NCI-H226 (cell line): ENCODE measurements at regions not wholly inside any gene's neighbourhood (a gene's known extent, or its start where the extent isn't known, plus 50 kb on each side); places are given as distances from the start of the nearest gene placed in this dataset.

Experiments used
- DNase-seq: peaks from one replicate; pipeline ENCODE4 v3.0.0-alpha.2; 2015

DNA sequence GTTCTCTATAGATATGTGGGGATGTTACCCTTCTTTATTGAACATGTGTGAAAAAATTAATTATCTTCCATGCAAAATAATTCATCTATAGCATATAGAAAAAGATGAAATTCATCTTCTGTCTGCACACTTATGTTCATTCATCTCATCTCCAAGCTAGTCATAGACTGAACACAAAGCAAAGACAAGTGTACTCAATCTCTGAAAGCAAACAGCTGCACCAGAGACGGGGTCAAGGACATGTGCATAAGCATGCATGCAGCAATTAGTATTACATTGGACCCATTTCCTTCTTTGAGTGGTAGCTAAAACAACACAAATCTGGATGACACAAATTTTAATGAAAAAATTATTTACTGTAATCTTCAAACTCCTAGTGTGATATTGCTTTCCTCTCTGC, 547.0 kb upstream of the COX7C start:
- DNase-seq, result no peak

GRCh38 chr5:86074297-86074696, 543.4 kb upstream of the COX7C start:
- DNase-seq, result no peak

DNA sequence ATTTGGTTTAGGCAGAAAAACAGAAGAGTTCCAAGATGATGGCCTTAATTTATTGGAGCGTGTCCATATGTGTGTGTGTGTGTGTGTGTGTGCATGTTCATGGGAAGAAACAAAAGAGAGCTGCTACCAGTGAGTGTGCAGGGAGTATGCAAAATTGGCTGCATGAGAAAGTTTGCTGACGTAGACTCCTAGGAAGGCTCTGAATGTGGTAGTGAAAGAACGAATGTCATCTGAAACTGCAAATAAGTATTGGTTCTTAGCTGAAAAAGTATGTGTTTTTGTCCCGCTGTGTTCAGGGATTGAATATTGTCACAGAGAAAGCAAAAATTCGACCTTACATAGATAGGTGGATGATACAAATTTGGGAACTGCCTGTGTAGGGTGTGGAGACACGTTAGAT, 542.6 kb upstream of the COX7C start:
- DNase-seq, result no peak

DNA sequence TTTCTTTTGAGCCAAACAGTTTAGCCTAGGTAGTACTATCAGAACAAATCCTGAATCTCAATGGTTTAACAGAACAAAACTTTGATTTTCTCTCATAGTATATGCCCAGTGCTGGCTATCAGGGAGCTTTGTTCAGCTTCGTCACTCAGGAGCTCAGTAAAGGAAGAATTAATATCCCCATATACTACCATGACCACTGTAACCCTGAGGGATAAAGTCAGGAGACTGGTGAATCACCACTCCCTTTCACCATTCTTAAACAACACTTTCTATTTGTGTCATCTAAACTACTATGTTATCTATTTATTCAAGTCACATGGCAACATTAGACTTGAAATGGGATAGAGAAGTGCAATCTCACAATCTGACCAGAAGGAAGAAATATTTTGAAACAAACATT, 522.6 kb upstream of the COX7C start:
- DNase-seq, result no peak

DNA sequence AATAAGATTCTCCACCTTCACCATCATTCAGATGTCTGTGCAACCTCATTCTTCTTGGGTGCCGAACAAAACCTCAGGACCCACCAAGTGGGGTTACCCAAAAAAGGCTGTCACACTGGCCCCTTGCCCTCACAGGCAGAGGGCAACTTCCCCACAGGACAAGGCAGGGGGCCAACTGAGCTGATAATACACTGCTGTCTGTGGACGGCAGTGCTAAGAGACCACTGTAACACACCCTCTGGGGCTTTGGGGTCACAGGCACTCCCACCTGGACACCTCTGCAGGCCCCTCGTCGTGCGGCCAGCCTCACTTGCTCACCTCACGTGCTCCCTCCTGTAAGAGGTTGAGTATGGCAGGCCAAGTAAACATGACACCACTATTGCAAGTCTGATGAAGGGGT, 515.8 kb upstream of the COX7C start:
- no peak for DNase-seq

DNA sequence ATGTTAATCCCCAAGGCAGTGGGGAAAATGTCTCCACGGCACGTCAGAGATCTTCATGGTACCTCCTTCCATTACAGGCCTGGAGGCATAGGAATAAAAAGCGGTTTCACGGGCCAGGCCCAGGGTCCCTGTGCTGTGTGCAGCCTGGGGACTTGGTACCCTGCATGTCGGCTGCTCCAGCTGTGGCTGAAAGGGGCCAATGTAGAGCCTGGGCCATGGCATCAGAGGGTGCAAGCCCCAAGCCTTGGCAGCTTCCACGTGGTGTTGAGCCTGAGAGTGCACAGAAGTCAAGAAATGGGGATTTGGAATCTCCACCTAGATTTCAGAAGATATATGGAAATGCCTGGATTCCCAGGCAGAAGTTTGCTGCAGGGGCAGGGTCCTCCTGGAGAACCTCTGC, 508.9 kb upstream of the COX7C start:
- DNase-seq, result no peak

DNA sequence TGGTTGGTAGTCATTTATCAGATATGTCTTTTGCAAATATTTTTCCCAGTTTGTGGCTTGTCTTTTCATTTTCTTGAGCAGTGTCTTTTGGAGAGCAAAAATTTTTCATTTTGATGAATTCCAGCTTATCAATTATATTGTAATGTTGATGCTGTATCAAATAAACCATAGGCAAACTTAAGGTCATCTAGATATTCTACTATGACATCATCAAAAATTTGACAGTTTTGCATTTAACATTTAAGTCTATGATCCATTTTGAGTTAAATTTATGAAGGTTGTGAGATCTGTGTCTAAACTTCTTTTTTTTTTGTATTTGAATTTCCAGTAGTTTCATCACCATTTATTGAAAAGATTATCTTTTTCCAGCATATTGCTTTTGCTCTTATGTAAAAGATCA, 505.5 kb upstream of the COX7C start:
- DNase-seq, result no peak

- no peak for DNase-seq
Observed at GRCh38 chr5:86115164-86115563, 502.6 kb upstream of the COX7C start.

- no peak for DNase-seq
Observed at GRCh38 chr5:86118542-86118941, 499.2 kb upstream of the COX7C start.

DNA sequence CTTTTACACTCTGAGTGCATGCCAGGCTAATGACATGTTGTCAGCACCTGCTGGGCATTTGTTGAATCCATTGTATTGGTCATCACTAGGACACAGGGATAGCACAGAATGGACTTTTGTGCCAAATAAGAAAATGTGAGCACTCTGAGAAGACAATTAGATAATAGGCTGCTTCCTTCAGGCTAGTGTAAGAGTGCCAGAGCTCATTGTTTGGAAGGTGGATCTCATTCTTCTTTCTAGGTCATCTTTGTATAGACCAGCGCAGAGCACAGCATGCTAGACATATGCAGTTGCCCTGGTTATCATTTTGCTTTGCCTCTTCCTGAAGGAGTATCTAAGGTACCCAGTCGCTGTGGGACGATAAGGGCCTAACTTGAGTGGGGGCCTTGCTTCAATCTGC, 493.4 kb upstream of the COX7C start:
- DNase-seq, result no peak

DNA sequence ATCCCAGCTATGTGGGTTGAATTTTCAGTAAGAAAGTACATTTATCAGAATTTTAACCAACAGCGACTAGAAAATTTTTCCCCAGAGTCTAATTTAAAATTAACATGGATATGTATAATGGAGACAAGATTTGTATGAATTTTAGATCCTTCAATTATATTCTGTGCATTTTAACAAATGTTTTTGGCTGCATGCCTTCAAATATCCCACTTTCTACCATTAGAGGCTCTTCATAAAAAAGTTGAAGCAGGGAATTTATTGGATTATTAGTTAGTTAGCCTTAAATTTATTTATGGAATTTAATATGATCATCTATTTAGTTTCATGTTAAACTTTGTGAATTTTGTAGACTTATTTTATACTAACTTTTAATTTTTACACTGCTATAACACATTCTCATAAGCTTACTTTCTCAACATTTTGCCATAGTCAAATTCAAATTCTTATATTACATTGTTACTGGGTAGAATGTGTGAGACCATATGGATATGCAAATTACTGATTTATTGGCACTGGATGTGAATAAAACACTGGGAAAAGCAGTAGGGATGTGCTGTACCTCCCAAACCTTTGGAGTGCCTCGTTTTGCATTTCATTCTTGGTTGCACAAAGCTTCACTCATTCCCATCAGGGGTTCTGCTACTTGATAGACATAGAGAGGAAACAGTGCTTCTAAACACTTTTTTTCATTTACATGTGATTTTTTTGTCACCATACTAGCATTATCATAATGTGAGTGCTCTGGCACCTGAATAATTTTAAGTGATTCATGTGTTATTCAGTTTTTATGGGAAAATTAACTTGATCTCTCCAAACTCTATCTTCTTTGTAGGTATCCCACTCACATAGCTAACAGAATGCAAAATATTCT, 491.8 kb upstream of the COX7C start:
- DNase-seq, result no peak

DNA sequence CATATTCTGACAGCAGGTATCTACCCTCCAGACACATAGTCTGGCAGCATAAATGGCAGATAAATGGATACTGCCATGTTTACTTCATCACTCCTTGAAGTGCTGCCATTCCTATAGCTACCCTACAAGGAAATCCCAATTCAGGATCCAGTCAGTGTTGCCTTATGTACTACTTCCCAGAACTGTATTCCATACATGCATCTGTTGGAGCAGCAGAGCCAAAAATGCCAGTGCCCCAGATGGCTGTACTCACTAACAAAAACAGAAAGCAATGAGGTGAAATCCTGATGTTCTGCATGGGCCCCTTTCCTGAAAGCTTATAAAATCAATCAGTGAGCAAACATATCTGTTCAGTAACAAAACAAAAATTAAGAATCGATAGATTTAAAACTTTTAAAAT, 490.0 kb upstream of the COX7C start:
- DNase-seq, result no peak

DNA sequence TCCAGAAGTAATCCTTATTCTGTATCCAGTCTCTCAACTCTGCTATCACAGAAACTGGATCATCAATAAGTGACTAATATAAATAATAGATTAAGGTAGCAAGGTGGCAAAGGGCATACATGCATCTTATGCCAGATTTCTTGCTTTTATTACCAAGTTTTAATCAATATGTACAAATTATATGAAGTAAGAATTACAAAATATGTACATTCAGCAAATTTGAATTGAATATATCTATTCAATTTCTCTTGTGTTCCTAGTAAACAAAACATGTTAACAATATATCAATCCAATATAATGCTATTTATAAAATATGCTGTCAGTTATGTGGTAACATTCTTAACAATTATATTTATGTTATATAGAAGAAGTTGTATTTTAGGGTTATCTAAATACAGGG, 488.7 kb upstream of the COX7C start:
- no peak for DNase-seq

- DNase-seq, result no peak
Observed at GRCh38 chr5:86137297-86137696, 480.4 kb upstream of the COX7C start.

- DNase-seq, result no peak
Observed at GRCh38 chr5:86143837-86144236, 473.9 kb upstream of the COX7C start.

DNA sequence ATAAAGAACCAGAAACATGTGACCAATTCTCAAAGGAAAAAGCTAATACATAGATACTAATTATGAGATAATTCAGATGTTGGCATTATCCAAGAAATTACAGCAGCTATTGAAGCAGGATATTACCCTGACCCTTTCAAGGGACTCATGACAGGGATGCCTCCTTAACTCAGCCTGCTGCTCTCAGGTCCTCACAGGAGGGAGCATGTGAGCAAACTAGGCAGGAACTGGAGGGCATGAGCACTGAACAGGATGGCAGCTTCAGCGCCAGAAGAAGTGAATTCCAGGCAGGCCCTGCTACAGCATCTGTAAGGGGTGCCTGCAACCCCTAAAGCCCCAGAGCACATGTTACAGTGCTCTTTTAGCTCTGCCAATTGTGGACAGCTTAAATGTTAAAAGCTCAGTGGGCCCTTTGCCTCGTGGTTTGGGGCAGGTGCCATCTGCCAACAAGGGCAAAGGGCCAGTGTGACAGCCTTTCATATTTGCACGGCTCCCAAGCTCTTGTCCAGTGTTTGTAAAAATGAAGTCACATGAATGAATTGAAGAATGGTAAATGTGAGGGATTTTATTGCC, 464.7 kb upstream of the COX7C start:
- DNase-seq, result no peak

GRCh38 chr5:86155796-86156195, 461.9 kb upstream of the COX7C start:
- DNase-seq, result no peak

DNA sequence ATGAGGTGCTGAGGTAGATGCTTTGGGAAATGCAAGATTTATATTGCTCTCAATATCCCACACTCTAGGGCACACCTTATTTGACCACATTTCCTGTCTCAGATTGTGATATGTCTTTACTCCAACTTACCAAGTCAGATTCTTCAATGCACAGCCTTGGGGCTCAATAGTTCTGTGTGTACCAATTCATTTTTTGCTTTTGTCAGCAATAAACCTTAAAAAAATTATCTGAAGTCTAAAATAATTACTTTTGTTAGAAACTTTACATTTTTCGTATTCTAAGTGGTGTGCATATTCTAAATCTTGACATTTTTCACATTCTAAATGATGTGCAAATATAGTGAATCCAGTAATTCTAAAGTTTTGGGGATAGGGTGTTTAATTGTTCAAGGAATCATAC, 447.5 kb upstream of the COX7C start:
- no peak for DNase-seq

DNA sequence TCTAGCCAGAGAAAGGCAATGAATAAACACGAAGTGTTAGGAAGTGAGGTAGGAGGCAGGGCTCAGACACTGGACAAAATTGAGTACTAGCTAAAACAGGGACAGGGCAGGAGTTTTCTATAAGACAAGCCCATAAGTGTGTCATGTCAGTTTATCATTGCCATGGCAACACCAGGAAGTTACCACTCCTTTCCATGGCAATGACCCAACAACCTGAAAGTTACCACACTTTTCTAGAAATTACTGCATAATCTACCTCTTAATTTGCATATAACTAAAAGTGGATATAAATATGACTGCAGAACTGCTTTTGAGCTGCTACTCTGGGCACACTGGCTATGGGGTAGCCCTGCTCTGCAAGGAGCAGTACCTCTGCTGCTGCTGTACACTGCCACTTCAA, 442.5 kb upstream of the COX7C start:
- DNase-seq, result no peak

DNA sequence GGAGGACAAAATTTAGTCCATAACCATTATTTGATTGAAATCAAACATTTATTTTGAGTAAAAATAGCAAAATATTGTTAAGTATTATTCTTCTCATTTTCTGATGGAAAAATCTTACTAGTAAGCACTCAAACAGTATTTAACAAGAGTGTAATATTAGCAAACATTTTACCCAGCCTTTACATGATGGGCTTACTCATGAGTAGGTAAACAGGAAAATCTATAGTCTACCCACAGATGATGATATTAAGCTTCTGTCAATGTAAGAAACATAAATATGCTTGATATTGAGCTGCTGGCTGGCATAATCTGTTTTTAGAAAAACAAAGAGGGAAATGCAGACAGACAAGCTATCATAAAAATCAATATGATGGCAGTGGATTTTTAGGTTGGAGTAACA, 418.5 kb upstream of the COX7C start:
- no peak for DNase-seq

DNA sequence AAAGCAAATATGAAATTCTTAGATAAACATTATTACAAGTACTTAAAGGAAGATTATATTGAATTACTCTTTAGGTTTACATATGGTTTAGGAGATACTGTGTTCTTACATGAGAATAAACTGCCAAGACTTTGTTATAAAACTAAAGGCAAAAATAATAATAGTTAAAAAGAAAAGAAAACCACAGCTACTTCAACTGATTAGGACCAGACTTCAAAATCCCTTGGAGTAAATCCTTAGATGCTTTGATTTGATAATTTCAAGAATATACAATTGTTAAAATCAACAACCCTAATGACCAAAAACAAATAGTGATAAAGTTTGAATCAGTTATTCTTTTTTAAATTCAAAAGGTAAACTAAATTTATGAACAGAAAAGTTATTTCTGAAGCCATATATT, 389.6 kb upstream of the COX7C start:
- no peak for DNase-seq

DNA sequence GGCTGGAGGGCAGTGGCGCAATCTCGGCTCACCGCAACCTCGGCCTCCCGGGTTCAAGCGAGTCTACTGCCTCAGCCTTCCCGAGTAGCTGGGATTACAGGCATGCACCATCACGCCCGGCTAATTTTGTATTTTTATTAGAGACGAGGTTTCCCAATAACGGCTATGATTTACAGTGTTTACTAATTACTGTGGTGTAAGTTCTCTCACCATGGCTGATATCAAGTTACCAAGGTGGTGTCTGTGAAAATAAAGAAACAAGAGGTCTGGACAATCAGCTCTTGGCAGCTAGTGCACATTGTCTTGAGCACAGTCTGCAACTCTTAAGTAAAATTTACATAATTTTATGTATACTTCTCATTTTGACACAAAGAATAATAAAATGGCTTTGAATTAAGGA, 385.5 kb upstream of the COX7C start:
- DNase-seq, result no peak

- no peak for DNase-seq
Observed at GRCh38 chr5:86244153-86244552, 373.6 kb upstream of the COX7C start.

- no peak for DNase-seq
Observed at GRCh38 chr5:86257871-86258270, 359.9 kb upstream of the COX7C start.
